K562 (cell line): ENCODE measurements at regions not wholly inside any gene's neighbourhood (a gene's known extent, or its start where the extent isn't known, plus 50 kb on each side); places are given as distances from the start of the nearest gene placed in this dataset.

Experiments used
- ATAC-seq: fragments of 200-7000 bp; cut with Tn5 transposase; 3 replicates; pipeline ENCODE4 v1.9.1; 2020; ENCODE audit warnings: moderate library complexity
- BruUV-seq: library from RNA; stranded (reverse); fragments of 400-500 nt; replicated peaks from 2 replicates; lab custom pipeline; 2021; lab: Mats Ljungman, UMichigan
- CTCF ChIA-PET: fragments of 300-600 bp; formaldehyde crosslinking; extraction: SDS; loops from one replicate; lab custom pipeline; 2021; ENCODE audit warnings: low intra/inter-chr PET ratio; lab: Yijun Ruan, JAX
- POLR2A ChIA-PET: fragments of 300-600, 350-650 bp; sonication (Branson Sonifier 250); formaldehyde crosslinking; extraction: SDS; loops from one replicate; lab custom pipeline; 2021; ENCODE audit warnings: antibody characterized with exemption, inconsistent platforms; lab: Yijun Ruan, JAX
- DNase-seq, 4 experiments: peaks; one replicate each; pipeline versions ENCODE4 v3.0.0 to v3.0.0-alpha.2; 2011 to 2018; ENCODE audit warnings: low spot score in 3 of 4, mixed read lengths in 3 of 4; ENCODE audit errors: extremely low read depth in 1 of 4
- FAIRE-seq: peaks from 2 replicates; lab custom pipeline; 2011; peaks lifted over from hg19 to GRCh38; lab: Jason Lieb, UNC
- H2AFZ ChIP-seq: 2 replicates; pipeline ENCODE4 v1.6.0; 2011; ENCODE audit warnings: low read depth, low read length, control low read depth, inconsistent platforms
- H3K27ac ChIP-seq: fragments of 200-600 bp; 3 replicates; pipeline ENCODE4 v1.8.0; 2011; ENCODE audit warnings: low read depth, mild to moderate bottlenecking, control low read depth, inconsistent platforms, low read length, moderate library complexity, mixed read lengths; ENCODE audit errors: extremely low read depth
- H3K27me3 ChIP-seq, 2 experiments: fragments of 300-600 bp in 1 of 2; 2 replicates in 1 of 2; 3 replicates in 1 of 2; pipeline versions ENCODE4 v1.6.0 to v1.8.0; 2011; ENCODE audit warnings: inconsistent platforms in 2 of 2, low read length in 2 of 2, mild to moderate bottlenecking in 1 of 2, mixed read lengths in 1 of 2, moderate library complexity in 1 of 2; ENCODE audit not compliant: control insufficient read depth in 2 of 2, insufficient read depth in 2 of 2
- H3K36me3 ChIP-seq: fragments of 300-600 bp; 3 replicates; pipeline ENCODE4 v1.8.0; 2011; ENCODE audit warnings: mild to moderate bottlenecking, low read length, inconsistent platforms; ENCODE audit not compliant: control insufficient read depth, insufficient read depth
- H3K4me1 ChIP-seq, 2 experiments: fragments of 200-600 bp in 1 of 2; replicated peaks in 1 of 2; 2 replicates in 1 of 2; 3 replicates in 1 of 2; pipeline versions ENCODE4 v1.5.1 to v1.8.0; 2011; ENCODE audit warnings: inconsistent platforms in 2 of 2, low read length in 2 of 2, mild to moderate bottlenecking in 1 of 2, mixed read lengths in 1 of 2, moderate library complexity in 1 of 2; ENCODE audit not compliant: control insufficient read depth in 2 of 2, insufficient read depth in 2 of 2
- H3K4me2 ChIP-seq: 2 replicates; pipeline ENCODE4 v1.6.1; 2011; ENCODE audit warnings: low read length, control low read depth, inconsistent platforms, mixed read lengths; ENCODE audit not compliant: insufficient read depth
- H3K4me3 ChIP-seq: fragments of 200-600 bp; sonication (generic), shearing (Covaris generic); 2 replicates; pipeline ENCODE4 v1.5.1; 2016; ENCODE audit warnings: control low read depth, inconsistent platforms
- H3K79me2 ChIP-seq: fragments of 200-600 bp; 3 replicates; pipeline ENCODE4 v1.8.0; 2011; ENCODE audit warnings: low read length, inconsistent platforms; ENCODE audit not compliant: control insufficient read depth, insufficient read depth
- H3K9ac ChIP-seq, 2 experiments: 2 replicates each; pipeline versions ENCODE4 v1.6.0 to v1.6.1; 2011; ENCODE audit warnings: low read depth in 2 of 2, low read length in 2 of 2, control low read depth in 1 of 2, inconsistent platforms in 1 of 2, mild to moderate bottlenecking in 1 of 2, mixed read lengths in 1 of 2; ENCODE audit not compliant: insufficient read depth in 1 of 2
- H3K9me1 ChIP-seq: one replicate; pipeline ENCODE4 v1.6.0; 2011; ENCODE audit warnings: inconsistent platforms, mild to moderate bottlenecking, low read length, moderate library complexity; ENCODE audit not compliant: control insufficient read depth, insufficient read depth
- H3K9me3 ChIP-seq: replicated peaks from 2 replicates; pipeline ENCODE4 v1.5.1; 2011; ENCODE audit warnings: low read depth, low read length, inconsistent platforms; ENCODE audit not compliant: control insufficient read depth, insufficient read depth
- H4K20me1 ChIP-seq: replicated peaks from 2 replicates; pipeline ENCODE4 v1.6.1; 2011; ENCODE audit warnings: low read length, inconsistent platforms, mixed read lengths; ENCODE audit not compliant: control insufficient read depth, insufficient read depth
- CBX2 ChIP-seq: fragments of 200-600 bp; sonication (generic); IDR thresholded peaks from one replicate; pipeline ENCODE4 v1.6.1; 2012; ENCODE audit warnings: mild to moderate bottlenecking, low read length, inconsistent platforms; ENCODE audit not compliant: insufficient read depth, poor library complexity, severe bottlenecking
- CHAMP1 ChIP-seq: fragments of 450-650 bp; IDR thresholded peaks from 2 replicates; pipeline ENCODE4 v1.6.1; 2016; ENCODE audit warnings: mild to moderate bottlenecking
- CREB3L1 ChIP-seq: fragments of 450-650 bp; IDR thresholded peaks from 2 replicates; pipeline ENCODE4 v1.6.1; 2014; ENCODE audit warnings: low read depth, mild to moderate bottlenecking, moderate library complexity, borderline replicate concordance
- EP300 ChIP-seq: IDR thresholded peaks from 2 replicates; pipeline ENCODE4 v1.6.1; 2012; ENCODE audit warnings: low read length, improper control_type of control experiment
- ESRRA ChIP-seq: fragments of 450-650 bp; IDR thresholded peaks from 2 replicates; pipeline ENCODE4 v1.6.1; 2014; ENCODE audit warnings: low read depth, mild to moderate bottlenecking, moderate library complexity, borderline replicate concordance
- FOXA1 ChIP-seq: fragments of 450-650 bp; IDR thresholded peaks from 2 replicates; pipeline ENCODE4 v1.6.1; 2016; ENCODE audit warnings: mild to moderate bottlenecking, borderline replicate concordance
- HDAC2 ChIP-seq: fragments of 450-650 bp; IDR thresholded peaks from 2 replicates; pipeline ENCODE4 v1.6.1; 2016; ENCODE audit warnings: mild to moderate bottlenecking
- NFIX ChIP-seq: fragments of 250-450 bp; sonication (Bioruptor Pico); IDR thresholded peaks from 2 replicates; pipeline ENCODE4 v1.4.0; 2020; ENCODE audit warnings: low read depth, mild to moderate bottlenecking, moderate library complexity
- PHF21A ChIP-seq: fragments of 450-650 bp; IDR thresholded peaks from 2 replicates; pipeline ENCODE4 v1.6.1; 2017; ENCODE audit warnings: low read depth, borderline replicate concordance
- TCF7 ChIP-seq: sonication (generic); IDR thresholded peaks from 2 replicates; pipeline ENCODE4 v1.6.1; 2016; ENCODE audit warnings: antibody characterized with exemption, borderline replicate concordance
- WHSC1 ChIP-seq: IDR thresholded peaks from one replicate; pipeline ENCODE4 v1.6.1; 2012; ENCODE audit warnings: low read length, control low read depth, inconsistent platforms
- ZBTB9 ChIP-seq: fragments of 450-650 bp; formaldehyde crosslinking; IDR thresholded peaks from 2 replicates; pipeline ENCODE4 v1.4.0; 2020; ENCODE audit warnings: mild to moderate bottlenecking, moderate library complexity
- ZEB2 ChIP-seq: fragments of 450-650 bp; IDR thresholded peaks from 2 replicates; pipeline ENCODE4 v1.6.1; 2016
- ZNF280A ChIP-seq: fragments of 450-650 bp; IDR thresholded peaks from 2 replicates; pipeline ENCODE4 v1.6.1; 2018; ENCODE audit warnings: mild to moderate bottlenecking, low read depth; ENCODE audit not compliant: partially characterized antibody
- ZNF311 ChIP-seq: fragments of 250-450 bp; sonication (Bioruptor Pico); IDR thresholded peaks from 2 replicates; pipeline ENCODE4 v1.4.0; 2020; ENCODE audit warnings: mild to moderate bottlenecking, moderate library complexity
- WGBS: fragments of 100-300 bp; shearing (Covaris generic); methylation state at CpG from one replicate; pipeline ENCODE4 v1.1.6; 2016; ENCODE audit warnings: low coverage, mixed read lengths; ENCODE audit not compliant: insufficient coverage; ENCODE audit errors: missing lambda C conversion rate; 5-methylcytosine and 5-hydroxymethylcytosine counted together
- in situ Hi-C: fragments of 300-500 bp; cut with MboI; formaldehyde crosslinking; loops from 4 replicates; pipeline ENCODE4 v1.15.0; 2018; ENCODE audit warnings: inconsistent platforms, mixed read lengths
- intact Hi-C: fragments of 100-400 bp; cut with micrococcal nuclease; formaldehyde crosslinking; loops from 2 replicates; pipeline ENCODE4 v1.14.2; 2022

GRCh38 chr16:79950932-79951719, 350.6 kb upstream of the MAF start:
- peaks cover 0 to 13% of the 10 kb centered on the region in 2 experiments; a peak in 3 of 5 replicates for H3K4me1 ChIP-seq
- H2AFZ ChIP-seq = peak overlapping the region; percentile 18; the same call in 1 of the 2 replicates
- CTCF ChIA-PET = no interaction called here
- FAIRE-seq (no peak), DNase-seq (peak in 1 of 4 experiments; percentile 56), ATAC-seq (peak; percentile 63)
- in situ Hi-C loops (no loop called here), intact Hi-C loops (no loop called here)
- no peak overlapping the region for H3K27ac ChIP-seq
- no peaks in the 10 kb centered on the region for H4K20me1 ChIP-seq
- peak overlapping the region; percentile 3; the same call in 1 of the 2 replicates for H3K4me2 ChIP-seq
- no peak overlapping the region for H3K9ac ChIP-seq
- BruUV-seq = no TSS peak
- no peak overlapping the region for H3K4me3 ChIP-seq
- no peaks in the 10 kb centered on the region for H3K9me3 ChIP-seq
- H3K9me1 ChIP-seq = no peaks in the 10 kb centered on the region
- H3K36me3 ChIP-seq = no peaks in the 10 kb centered on the region
- POLR2A ChIA-PET = interaction anchor here (0.6 to 1.5 kb wide), 7 partner anchors 11 to 349 kb away, joined by 3 to 9 read pairs (median 3); no protein-coding TSS in a partner anchor
- no peaks in the 10 kb centered on the region for H3K27me3 ChIP-seq
- H3K79me2 ChIP-seq = no peaks in the 10 kb centered on the region
- WGBS = 4% methylated on average over 3 of the region's 3 CpGs
- TF ChIP-seq ZBTB9 (CRISPR knock-in tag) (peak; percentile 77; the same call in 1 of the 2 replicates), ZNF311 (0 out of 2 replicates have a peak, but pooled peaks have one; percentile 56), FOXA1 (no peak), TCF7 (peak; percentile 94), PHF21A (no peak), ZNF280A (no peak), CHAMP1 (peak; percentile 60; the same call in 1 of the 2 replicates), CBX2 (no peak), ESRRA (peak; percentile 93), HDAC2 (peak; percentile 92), NFIX (CRISPR knock-in tag) (no peak), CREB3L1 (no peak), EP300 (peak; percentile 63), ZEB2 (peak; percentile 64; the same call in 1 of the 2 replicates), WHSC1 (no peak)
